HFFc6 (cell line): ENCODE measurements at regions not wholly inside any gene's neighbourhood (a gene's known extent, or its start where the extent isn't known, plus 50 kb on each side); places are given as distances from the start of the nearest gene placed in this dataset.

ENCODE experiments used
- DNase-seq: peaks from one replicate; pipeline ENCODE4 v3.0.0-alpha.2; 2018
- H3K27ac Mint-ChIP-seq: 2 replicates; pipeline ENCODE4 v1.8.0; 2020; ENCODE audit warnings: mild to moderate bottlenecking, mixed read lengths
- H3K27me3 Mint-ChIP-seq: 2 replicates; pipeline ENCODE4 v1.8.0; 2021; ENCODE audit warnings: mild to moderate bottlenecking, moderate library complexity, mixed read lengths; ENCODE audit not compliant: insufficient read depth
- H3K36me3 Mint-ChIP-seq: 2 replicates; pipeline ENCODE4 v1.8.0; 2021; ENCODE audit warnings: low read depth, mixed read lengths
- H3K4me1 Mint-ChIP-seq: 2 replicates; pipeline ENCODE4 v1.8.0; 2020; ENCODE audit warnings: low read depth, mixed read lengths
- H3K4me3 Mint-ChIP-seq: 2 replicates; pipeline ENCODE4 v1.8.0; 2020; ENCODE audit warnings: mild to moderate bottlenecking, moderate library complexity, mixed read lengths
- H3K9me3 Mint-ChIP-seq: 2 replicates; pipeline ENCODE4 v1.8.0; 2020; ENCODE audit warnings: mild to moderate bottlenecking, mixed read lengths
- TF ChIP-seq, protein P1 (sequence below): fragments of 200-600 bp; sonication (generic); IDR thresholded peaks from 2 replicates; pipeline ENCODE4 v1.5.0; 2021; ENCODE audit warnings: antibody characterized with exemption, mild to moderate bottlenecking

DNA sequence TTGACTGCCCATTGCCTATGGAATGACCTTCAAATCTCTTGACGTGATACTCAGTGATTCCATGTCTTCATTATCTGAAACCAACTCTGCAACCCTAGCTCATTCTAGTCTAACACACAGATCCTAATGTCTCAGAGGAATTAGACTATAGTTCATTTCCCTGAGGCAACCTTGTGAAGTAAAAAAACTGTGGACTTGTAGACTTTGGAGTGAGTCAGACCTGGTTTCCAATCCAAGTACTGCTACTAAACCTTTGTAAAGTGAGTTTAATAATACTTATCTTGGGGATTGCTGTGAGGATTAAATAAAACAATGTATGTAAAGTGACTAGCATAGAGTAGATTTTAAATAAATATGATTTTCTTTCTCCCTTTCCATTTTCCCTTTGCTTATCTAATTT lies 226.1 kb downstream of the BLID start:
- H3K27me3 Mint-ChIP-seq: peaks cover 1% of the 10 kb centered on the region

DNA sequence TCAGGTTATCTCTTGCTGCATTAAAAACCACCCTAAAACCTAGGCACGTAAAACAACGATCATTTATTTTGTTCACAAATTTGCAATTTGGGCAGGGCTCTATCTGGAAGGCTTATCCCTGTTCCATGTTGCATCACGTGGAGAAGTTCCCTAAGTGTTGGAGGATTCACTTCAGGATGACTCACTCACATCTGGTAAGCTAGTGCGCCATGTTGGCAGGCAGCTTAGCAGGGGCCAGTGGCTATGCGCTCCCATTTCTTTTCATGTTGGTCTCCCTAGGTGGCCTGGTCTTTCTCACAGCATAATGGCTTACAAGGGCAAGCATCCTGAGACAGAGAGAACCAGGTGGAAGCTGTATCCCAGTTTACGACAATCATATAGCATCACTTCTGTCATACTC lies 226.8 kb downstream of the BLID start:
- H3K27ac Mint-ChIP-seq: no peak overlapping the region
- H3K27me3 Mint-ChIP-seq: peaks cover 1% of the 10 kb centered on the region
- H3K4me1 Mint-ChIP-seq: peaks cover 70% of the 10 kb centered on the region
- no peak overlapping the region for H3K4me3 Mint-ChIP-seq
- no peaks in the 10 kb centered on the region for H3K9me3 Mint-ChIP-seq
- H3K36me3 Mint-ChIP-seq: peaks cover 8% of the 10 kb centered on the region; the same call in 1 of the 2 replicates
- TF ChIP-seq, protein P1, sequence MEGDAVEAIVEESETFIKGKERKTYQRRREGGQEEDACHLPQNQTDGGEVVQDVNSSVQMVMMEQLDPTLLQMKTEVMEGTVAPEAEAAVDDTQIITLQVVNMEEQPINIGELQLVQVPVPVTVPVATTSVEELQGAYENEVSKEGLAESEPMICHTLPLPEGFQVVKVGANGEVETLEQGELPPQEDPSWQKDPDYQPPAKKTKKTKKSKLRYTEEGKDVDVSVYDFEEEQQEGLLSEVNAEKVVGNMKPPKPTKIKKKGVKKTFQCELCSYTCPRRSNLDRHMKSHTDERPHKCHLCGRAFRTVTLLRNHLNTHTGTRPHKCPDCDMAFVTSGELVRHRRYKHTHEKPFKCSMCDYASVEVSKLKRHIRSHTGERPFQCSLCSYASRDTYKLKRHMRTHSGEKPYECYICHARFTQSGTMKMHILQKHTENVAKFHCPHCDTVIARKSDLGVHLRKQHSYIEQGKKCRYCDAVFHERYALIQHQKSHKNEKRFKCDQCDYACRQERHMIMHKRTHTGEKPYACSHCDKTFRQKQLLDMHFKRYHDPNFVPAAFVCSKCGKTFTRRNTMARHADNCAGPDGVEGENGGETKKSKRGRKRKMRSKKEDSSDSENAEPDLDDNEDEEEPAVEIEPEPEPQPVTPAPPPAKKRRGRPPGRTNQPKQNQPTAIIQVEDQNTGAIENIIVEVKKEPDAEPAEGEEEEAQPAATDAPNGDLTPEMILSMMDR: no peak
- DNase-seq: no peak

More for the DNA sequence above, 226.1 kb downstream of the BLID start:
- peaks cover 8% of the 10 kb centered on the region; the same call in 1 of the 2 replicates for H3K36me3 Mint-ChIP-seq
- H3K4me3 Mint-ChIP-seq: peak overlapping the region; percentile 42; the same call in 1 of the 2 replicates
- peaks cover 77% of the 10 kb centered on the region for H3K4me1 Mint-ChIP-seq
- H3K9me3 Mint-ChIP-seq: no peaks in the 10 kb centered on the region
- TF ChIP-seq, protein P1: no peak
- H3K27ac Mint-ChIP-seq: peak overlapping the region; percentile 92
- DNase-seq: peak; percentile 81

DNA sequence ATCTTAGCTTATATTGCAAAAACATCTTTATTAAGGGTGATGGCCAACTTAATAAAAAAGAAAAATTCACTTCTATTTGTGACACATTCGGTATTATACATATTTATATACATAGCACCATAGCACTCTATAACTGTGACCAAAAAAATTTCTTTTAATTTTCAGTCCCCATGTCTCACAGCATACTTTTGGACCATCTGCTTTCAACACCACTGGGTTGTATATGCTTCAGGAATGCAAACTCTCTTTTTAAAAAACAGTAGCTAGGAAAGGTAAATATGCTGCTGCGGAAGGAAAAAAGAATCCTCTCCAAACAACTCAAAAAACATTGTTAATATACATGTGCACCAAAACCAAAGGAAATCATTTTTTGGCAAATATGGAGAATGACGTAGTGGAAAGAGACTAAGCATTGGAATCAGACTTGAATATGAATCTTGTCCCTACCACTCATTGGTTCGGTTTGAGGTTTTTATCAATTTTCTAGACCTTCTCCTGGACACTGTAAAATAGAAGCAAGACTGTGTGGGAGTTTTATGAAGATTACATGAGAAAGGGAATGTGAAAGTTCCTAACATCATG lies 227.9 kb downstream of the BLID start:
- Mint-ChIP-seq H3K4me1 (peaks cover 59% of the 10 kb centered on the region), H3K36me3 (peaks cover 5% of the 10 kb centered on the region; the same call in 1 of the 2 replicates), H3K27me3 (peaks cover 1% of the 10 kb centered on the region), H3K27ac (no peak overlapping the region), H3K4me3 (no peak overlapping the region), H3K9me3 (no peaks in the 10 kb centered on the region)
- no peak for DNase-seq
- TF ChIP-seq, protein P1: no peak

DNA sequence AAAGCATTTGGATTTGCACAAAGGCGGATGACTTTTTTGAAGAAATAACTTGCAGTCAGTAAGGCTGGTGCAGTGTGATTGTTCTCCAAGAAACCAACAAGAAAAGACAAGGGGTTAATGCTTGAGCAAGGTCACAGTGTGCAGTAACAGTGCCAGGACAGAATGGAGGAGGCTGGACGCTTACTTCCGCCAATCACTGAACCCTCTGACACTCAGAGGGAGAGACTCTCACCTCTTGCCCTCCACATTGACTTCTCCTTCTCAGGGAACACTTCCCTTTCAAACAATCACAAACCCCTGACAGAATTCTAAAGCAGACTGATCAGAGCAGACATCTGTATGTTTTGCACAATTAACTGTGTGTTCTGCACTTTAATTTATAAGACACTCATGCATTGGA lies 228.4 kb downstream of the BLID start:
- Mint-ChIP-seq H3K36me3 (peaks cover 5% of the 10 kb centered on the region; the same call in 1 of the 2 replicates), H3K9me3 (no peaks in the 10 kb centered on the region), H3K27ac (no peak overlapping the region), H3K27me3 (peaks cover 1% of the 10 kb centered on the region), H3K4me3 (no peak overlapping the region), H3K4me1 (peaks cover 54% of the 10 kb centered on the region)
- TF ChIP-seq, protein P1: no peak
- no peak for DNase-seq

DNA sequence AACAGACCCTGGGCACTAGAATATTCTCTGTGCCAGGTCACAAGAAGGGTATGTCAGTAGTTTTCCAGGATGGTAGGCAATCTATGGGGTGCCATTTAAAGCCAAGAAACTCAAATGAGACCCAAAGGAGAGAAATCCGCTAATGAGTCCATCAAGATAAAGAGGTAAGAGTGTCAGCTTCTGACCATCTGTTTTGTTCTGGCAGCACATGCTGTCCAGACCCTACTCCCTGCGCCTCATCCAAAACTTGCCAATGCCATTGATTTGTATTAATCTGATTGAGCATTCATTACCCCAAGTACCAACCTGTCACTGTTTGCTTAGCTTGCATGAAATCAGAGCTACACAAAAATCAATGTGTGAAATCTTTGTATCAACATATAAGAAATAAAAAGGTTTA lies 229.0 kb downstream of the BLID start:
- H3K36me3 Mint-ChIP-seq: peaks cover 5% of the 10 kb centered on the region; the same call in 1 of the 2 replicates
- H3K27ac Mint-ChIP-seq: no peak overlapping the region
- TF ChIP-seq, protein P1: no peak
- no peak overlapping the region for H3K4me3 Mint-ChIP-seq
- DNase-seq: no peak
- H3K4me1 Mint-ChIP-seq: peaks cover 50% of the 10 kb centered on the region
- no peaks in the 10 kb centered on the region; the same call in 1 of the 2 replicates for H3K27me3 Mint-ChIP-seq
- H3K9me3 Mint-ChIP-seq: no peaks in the 10 kb centered on the region
